ENCODE measurements at regions not wholly inside any gene's neighbourhood (a gene's known extent, or its start where the extent isn't known, plus 50 kb on each side); places are given as distances from the start of the nearest gene placed in this dataset.
A peak's percentile ranks its signal among the peaks of the same experiment; 100 is the strongest.

DNA sequence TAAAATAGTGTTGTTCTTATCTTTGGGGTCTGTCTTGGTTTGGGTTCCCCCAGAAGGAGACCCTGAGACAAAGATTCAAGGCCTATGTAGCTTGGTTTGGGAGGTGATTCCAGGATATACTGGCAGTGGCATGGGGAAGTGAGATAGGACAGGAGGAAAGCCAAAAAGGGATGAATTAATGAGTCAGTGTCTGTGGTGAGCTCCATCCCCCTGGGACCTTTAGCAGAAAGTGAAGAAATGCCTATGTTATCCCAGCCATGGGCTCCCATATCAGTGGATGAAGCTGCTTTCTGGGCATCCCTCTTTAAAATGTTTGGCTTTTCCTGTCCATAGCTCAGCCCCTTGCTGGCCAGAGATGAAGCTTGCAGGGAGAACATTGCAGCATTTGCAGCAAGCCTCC is 217.0 kb upstream of the CTBP2 start:
- H3K4me3 ChIP-seq (ENCODE audit: low read depth, low read length), result no peak overlapping the region
- TF ChIP-seq, protein P1, sequence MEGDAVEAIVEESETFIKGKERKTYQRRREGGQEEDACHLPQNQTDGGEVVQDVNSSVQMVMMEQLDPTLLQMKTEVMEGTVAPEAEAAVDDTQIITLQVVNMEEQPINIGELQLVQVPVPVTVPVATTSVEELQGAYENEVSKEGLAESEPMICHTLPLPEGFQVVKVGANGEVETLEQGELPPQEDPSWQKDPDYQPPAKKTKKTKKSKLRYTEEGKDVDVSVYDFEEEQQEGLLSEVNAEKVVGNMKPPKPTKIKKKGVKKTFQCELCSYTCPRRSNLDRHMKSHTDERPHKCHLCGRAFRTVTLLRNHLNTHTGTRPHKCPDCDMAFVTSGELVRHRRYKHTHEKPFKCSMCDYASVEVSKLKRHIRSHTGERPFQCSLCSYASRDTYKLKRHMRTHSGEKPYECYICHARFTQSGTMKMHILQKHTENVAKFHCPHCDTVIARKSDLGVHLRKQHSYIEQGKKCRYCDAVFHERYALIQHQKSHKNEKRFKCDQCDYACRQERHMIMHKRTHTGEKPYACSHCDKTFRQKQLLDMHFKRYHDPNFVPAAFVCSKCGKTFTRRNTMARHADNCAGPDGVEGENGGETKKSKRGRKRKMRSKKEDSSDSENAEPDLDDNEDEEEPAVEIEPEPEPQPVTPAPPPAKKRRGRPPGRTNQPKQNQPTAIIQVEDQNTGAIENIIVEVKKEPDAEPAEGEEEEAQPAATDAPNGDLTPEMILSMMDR (conservative IDR thresholded peaks at IDR 0.05; ENCODE audit: low read depth, low read length), result no peak
- DNase-seq (ENCODE audit: low read depth), result no peak

GRCh38 chr10:125375210-125375609 is 214.8 kb upstream of the CTBP2 start:
- TF ChIP-seq, protein P1 (conservative IDR thresholded peaks at IDR 0.05; ENCODE audit: low read depth, low read length), result peak; percentile 59
- no peak overlapping the region for H3K4me3 ChIP-seq (ENCODE audit: low read depth, low read length)
- peak; percentile 25 for DNase-seq (ENCODE audit: low read depth)

DNA sequence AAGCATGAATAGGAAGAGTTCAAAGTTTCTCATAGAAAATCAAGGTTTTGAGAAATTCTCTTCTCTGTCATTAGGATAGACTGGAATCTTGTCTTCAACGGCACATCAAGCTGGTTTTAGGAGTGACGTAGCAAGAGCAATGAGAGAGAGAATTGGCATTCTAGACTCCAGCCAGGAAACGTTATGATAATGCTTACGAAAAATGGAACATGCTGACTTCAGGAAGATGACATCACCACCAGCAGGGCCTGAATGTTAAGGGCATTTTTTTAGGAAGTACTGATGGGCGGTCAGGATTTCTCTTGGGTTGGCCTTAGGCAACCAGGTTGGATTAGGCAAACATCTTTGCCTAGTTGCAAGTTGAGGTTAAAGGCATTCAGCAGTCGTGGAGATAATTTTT is 213.2 kb upstream of the CTBP2 start:
- DNase-seq (ENCODE audit: low read depth), result no peak
- TF ChIP-seq, protein P1 (conservative IDR thresholded peaks at IDR 0.05; ENCODE audit: low read depth, low read length), result no peak
- H3K4me3 ChIP-seq (ENCODE audit: low read depth, low read length), result no peak overlapping the region

DNA sequence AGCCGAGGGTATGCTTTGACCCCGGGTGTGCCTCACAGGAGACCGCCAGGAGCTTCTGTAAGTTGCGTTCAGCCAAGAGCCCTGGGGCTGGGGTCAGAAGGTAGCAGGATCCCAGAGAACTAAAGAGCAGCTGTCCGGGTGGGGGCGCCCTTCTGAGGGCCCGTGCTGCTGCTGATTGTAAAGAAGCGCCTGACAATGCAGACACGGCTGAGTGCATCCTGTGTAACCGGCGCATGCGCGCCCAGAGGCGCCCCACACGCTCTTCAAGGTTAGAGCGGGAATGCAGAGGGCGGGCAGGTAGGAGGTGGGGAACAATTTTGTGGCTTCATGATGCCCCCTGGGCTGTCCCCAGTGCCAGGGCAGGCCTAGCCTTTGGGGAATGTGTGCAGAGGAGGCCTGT is 210.2 kb upstream of the CTBP2 start:
- H3K4me3 ChIP-seq (ENCODE audit: low read depth, low read length), result no peak overlapping the region
- no peak for DNase-seq (ENCODE audit: low read depth)
- TF ChIP-seq, protein P1 (conservative IDR thresholded peaks at IDR 0.05; ENCODE audit: low read depth, low read length), result peak; percentile 43

GRCh38 chr10:125369382-125370326 is 209.3 kb upstream of the CTBP2 start:
- no peak overlapping the region for H3K4me3 ChIP-seq (ENCODE audit: low read depth, low read length)
- TF ChIP-seq, protein P1 (conservative IDR thresholded peaks at IDR 0.05; ENCODE audit: low read depth, low read length), result no peak
- no peak for DNase-seq (ENCODE audit: low read depth)

- TF ChIP-seq, protein P1 (conservative IDR thresholded peaks at IDR 0.05; ENCODE audit: low read depth, low read length), result no peak
Observed at GRCh38 chr10:125368146-125368545, 207.8 kb upstream of the CTBP2 start.

DNA sequence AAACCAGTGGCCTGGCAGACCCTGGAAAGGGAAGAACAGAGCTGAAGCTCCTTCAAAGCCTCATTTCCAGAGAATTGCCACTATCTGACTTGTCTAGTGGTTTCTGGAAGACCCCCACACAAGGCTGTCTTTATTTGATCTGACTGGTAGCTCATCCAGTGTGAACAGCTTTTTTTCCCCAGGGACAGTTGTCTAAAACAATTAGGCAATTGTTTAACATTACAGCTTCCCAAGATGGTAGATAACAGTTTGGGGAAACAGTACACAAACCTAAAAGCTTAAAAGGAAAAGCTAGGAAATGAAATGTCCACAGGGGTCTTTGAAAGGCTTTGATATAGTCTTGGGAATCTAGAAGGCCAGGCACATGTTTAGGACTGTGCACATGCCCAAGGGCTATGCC is 203.4 kb upstream of the CTBP2 start:
- H3K4me3 ChIP-seq (ENCODE audit: low read depth, low read length), result no peak overlapping the region
- TF ChIP-seq, protein P1 (conservative IDR thresholded peaks at IDR 0.05; ENCODE audit: low read depth, low read length), result no peak
- DNase-seq (ENCODE audit: low read depth), result no peak

More at GRCh38 chr10:125368146-125368545, 207.8 kb upstream of the CTBP2 start:
- H3K4me3 ChIP-seq (ENCODE audit: low read depth, low read length), result no peak overlapping the region
- DNase-seq (ENCODE audit: low read depth), result no peak
